ENCODE measurements at regions not wholly inside any gene's neighbourhood (a gene's known extent, or its start where the extent isn't known, plus 50 kb on each side); places are given as distances from the start of the nearest gene placed in this dataset.

DNA sequence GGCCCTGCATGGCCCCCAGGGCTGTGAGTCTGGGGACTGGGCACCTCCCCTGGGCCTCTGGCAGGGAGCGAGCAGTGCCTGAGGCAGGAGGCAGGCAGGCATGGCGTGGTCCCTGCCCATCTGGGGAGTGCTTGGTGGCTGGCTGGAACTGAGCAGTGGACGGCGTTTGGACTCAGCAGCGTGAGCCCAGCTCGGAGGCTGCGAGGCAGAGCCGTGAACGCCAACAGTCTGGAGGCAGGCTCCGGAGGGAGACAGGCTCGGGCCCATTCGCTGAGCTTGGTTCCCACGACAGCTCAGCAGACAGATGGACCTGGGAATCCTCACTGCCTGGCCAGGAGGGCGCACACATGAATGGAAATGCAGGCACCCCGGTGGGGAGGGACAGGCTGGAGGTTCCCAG is 160.7 kb upstream of the POU3F1 start:
- TF ChIP-seq SUZ12 (IDR thresholded peaks at IDR 0.05; ENCODE audit: extremely low read depth, insufficient read depth, insufficient read length) (no peak), ZNF274 (IDR thresholded peaks at IDR 0.05; ENCODE audit: low read depth, low read length) (no peak)
